Activated B cell treated with CpG ODN at 0.5 μM for 24 hours (primary cell): ENCODE measurements at regions not wholly inside any gene's neighbourhood (a gene's known extent, or its start where the extent isn't known, plus 50 kb on each side); places are given as distances from the start of the nearest gene placed in this dataset.

Source experiments
- ATAC-seq: fragments of 200-7000 bp; cut with Tn5 transposase; one replicate; pipeline ENCODE4 v1.10.0; 2021; ENCODE audit warnings: low read depth, mild to moderate bottlenecking, moderate library complexity
- CTCF ChIA-PET: fragments of 350-600 bp; sonication (Branson Sonifier 250); formaldehyde crosslinking; loops from one replicate; lab custom pipeline; 2021; ENCODE audit warnings: antibody characterized with exemption; lab: Charles Lee
- POLR2A ChIA-PET: fragments of 350-600 bp; sonication (Branson Sonifier 250); formaldehyde crosslinking; loops from one replicate; lab custom pipeline; 2021; ENCODE audit warnings: antibody characterized with exemption; lab: Charles Lee
- DNase-seq: peaks from one replicate; pipeline ENCODE4 v3.0.0; 2022
- H3K27ac Mint-ChIP-seq: one replicate; pipeline ENCODE4 v1.8.0; 2020; ENCODE audit warnings: mixed read lengths
- H3K27me3 Mint-ChIP-seq: one replicate; pipeline ENCODE4 v1.8.0; 2021; ENCODE audit warnings: mixed read lengths
- H3K36me3 Mint-ChIP-seq: one replicate; pipeline ENCODE4 v1.8.0; 2021; ENCODE audit warnings: low read depth, mixed read lengths
- H3K4me1 Mint-ChIP-seq: one replicate; pipeline ENCODE4 v1.8.0; 2021; ENCODE audit warnings: mixed read lengths
- H3K4me3 Mint-ChIP-seq: one replicate; pipeline ENCODE4 v1.8.0; 2020; ENCODE audit warnings: mild to moderate bottlenecking, mixed read lengths
- H3K9me3 Mint-ChIP-seq: one replicate; pipeline ENCODE4 v1.8.0; 2020; ENCODE audit warnings: mixed read lengths
- intact Hi-C: fragments of 100-400 bp; cut with micrococcal nuclease; formaldehyde crosslinking; loops from one replicate; pipeline ENCODE4 v1.15.1; 2024
- TF ChIP-seq, protein P1 (sequence below): fragments of 200-600 bp; IDR thresholded peaks from one replicate; pipeline ENCODE4 v1.8.0; 2022; ENCODE audit warnings: antibody characterized with exemption, mild to moderate bottlenecking

DNA sequence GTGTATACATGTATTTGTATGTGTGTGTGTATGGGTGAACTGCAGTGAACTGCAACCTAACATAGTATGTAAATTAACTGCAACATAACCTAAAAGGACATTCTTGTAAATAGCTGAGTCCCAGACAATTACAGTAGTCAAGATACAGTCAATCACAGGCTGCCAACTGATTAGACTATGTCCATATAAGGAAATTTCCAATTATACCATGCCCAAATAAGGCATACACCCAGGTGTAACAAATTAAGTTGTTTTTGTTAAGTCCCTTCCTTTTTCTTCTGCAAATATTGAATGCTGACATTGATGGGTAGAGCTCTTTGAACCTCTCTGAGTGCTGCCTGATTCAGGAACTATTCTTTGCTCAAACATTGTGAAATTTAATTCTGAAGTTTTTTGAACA, 594.6 kb upstream of the FAM174A start:
- POLR2A ChIA-PET, result no interaction called here
- no peaks in the 10 kb centered on the region for H3K36me3 Mint-ChIP-seq
- no peak overlapping the region for H3K4me3 Mint-ChIP-seq
- H3K9me3 Mint-ChIP-seq, result no peaks in the 10 kb centered on the region
- intact Hi-C loops, result no loop called here
- H3K27ac Mint-ChIP-seq, result no peak overlapping the region
- ATAC-seq (no peak), DNase-seq (no peak)
- no peaks in the 10 kb centered on the region for H3K27me3 Mint-ChIP-seq
- CTCF ChIA-PET, result no interaction called here
- TF ChIP-seq, protein P1, sequence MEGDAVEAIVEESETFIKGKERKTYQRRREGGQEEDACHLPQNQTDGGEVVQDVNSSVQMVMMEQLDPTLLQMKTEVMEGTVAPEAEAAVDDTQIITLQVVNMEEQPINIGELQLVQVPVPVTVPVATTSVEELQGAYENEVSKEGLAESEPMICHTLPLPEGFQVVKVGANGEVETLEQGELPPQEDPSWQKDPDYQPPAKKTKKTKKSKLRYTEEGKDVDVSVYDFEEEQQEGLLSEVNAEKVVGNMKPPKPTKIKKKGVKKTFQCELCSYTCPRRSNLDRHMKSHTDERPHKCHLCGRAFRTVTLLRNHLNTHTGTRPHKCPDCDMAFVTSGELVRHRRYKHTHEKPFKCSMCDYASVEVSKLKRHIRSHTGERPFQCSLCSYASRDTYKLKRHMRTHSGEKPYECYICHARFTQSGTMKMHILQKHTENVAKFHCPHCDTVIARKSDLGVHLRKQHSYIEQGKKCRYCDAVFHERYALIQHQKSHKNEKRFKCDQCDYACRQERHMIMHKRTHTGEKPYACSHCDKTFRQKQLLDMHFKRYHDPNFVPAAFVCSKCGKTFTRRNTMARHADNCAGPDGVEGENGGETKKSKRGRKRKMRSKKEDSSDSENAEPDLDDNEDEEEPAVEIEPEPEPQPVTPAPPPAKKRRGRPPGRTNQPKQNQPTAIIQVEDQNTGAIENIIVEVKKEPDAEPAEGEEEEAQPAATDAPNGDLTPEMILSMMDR, result no peak
- no peaks in the 10 kb centered on the region for H3K4me1 Mint-ChIP-seq

DNA sequence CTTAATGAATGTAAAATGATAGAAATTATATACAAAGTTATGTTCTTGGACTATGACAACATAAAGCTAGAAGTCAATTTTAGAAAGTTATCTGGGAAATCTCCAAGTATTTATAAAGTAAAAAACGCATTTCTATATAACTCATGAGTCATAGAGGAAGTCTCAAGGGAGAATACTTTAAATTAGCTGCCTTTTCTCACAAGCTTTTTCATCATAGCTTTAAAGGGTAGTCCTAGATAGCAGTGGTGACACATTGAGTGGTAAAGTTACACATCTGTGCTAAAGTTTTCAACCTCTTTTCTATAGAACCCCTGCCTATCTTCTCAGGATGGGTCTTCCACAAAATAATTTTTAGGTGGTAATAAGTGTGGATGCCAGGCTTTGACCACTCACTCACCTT, 598.3 kb upstream of the FAM174A start:
- intact Hi-C loops, result no loop called here
- Mint-ChIP-seq H3K27ac (no peak overlapping the region), H3K4me3 (no peak overlapping the region), H3K36me3 (no peaks in the 10 kb centered on the region), H3K27me3 (no peaks in the 10 kb centered on the region), H3K4me1 (no peaks in the 10 kb centered on the region), H3K9me3 (no peaks in the 10 kb centered on the region)
- CTCF ChIA-PET, result no interaction called here
- TF ChIP-seq, protein P1, result no peak
- DNase-seq, result no peak
- ATAC-seq, result no peak
- POLR2A ChIA-PET, result no interaction called here

DNA sequence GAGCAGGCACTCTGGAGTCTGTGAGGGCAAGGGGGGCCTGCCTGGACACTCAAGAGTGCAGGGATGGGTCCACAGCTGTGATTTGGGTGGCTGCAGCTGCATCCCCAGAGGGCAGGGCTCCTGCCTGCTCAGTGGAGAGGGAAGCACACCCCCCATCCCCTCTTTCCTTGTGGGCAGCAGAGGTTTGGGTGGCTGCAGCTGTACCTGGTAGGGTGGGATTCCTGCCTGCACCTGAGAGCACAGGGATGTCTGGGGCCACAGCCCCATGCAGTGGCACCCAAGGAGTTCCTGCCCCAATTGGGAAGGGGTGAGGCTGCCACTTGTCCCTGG, 605.4 kb upstream of the FAM174A start:
- TF ChIP-seq, protein P1, result no peak
- no peak overlapping the region for H3K4me3 Mint-ChIP-seq
- H3K27me3 Mint-ChIP-seq, result no peaks in the 10 kb centered on the region
- ATAC-seq (no peak), DNase-seq (no peak)
- no peaks in the 10 kb centered on the region for H3K9me3 Mint-ChIP-seq
- H3K4me1 Mint-ChIP-seq, result no peaks in the 10 kb centered on the region
- intact Hi-C loops, result no loop called here
- no peaks in the 10 kb centered on the region for H3K36me3 Mint-ChIP-seq
- CTCF ChIA-PET, result no interaction called here
- H3K27ac Mint-ChIP-seq, result no peak overlapping the region
- POLR2A ChIA-PET, result no interaction called here

DNA sequence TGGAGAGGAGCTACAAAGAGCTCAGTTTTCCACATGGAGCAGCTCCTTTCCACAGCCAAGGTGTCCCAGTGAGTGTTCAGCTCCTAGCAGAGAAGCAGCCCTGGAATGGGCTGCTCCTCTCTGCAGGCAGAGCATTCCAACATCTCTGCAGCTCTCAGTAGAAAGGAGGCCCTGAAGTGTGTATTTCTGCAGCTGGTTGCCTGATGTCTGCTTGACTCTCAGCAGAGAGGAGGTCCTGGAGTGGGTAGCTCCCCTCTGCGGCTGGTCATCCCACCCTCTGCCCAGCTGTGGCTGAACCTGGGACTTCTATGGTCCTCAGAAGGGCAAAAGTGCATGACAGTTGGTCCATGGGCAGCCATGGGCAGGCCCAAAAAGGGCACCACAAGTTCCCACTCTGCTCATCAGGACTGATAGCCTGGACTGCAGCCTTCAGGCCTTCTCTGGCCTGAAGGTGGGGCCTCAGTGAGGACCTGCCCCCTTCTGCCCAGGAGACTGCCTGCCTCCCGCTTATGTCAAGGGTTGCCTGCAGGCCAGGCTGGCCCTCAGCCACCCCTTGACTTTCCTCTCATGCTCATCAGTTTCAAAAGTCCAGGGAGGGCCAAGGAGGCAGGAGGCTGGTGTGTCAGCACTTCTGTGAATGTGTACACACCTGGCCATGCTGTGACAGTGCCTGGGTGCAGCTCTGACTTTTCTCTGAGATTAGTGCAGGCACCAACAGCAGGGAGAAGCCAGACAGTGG, 605.9 kb upstream of the FAM174A start:
- TF ChIP-seq, protein P1, result no peak
- ATAC-seq, result no peak
- no peak overlapping the region for H3K27ac Mint-ChIP-seq
- intact Hi-C loops, result no loop called here
- H3K4me3 Mint-ChIP-seq, result no peak overlapping the region
- H3K27me3 Mint-ChIP-seq, result no peaks in the 10 kb centered on the region
- no peaks in the 10 kb centered on the region for H3K36me3 Mint-ChIP-seq
- CTCF ChIA-PET, result no interaction called here
- no peak for DNase-seq
- H3K4me1 Mint-ChIP-seq, result no peaks in the 10 kb centered on the region
- POLR2A ChIA-PET, result no interaction called here
- no peaks in the 10 kb centered on the region for H3K9me3 Mint-ChIP-seq

DNA sequence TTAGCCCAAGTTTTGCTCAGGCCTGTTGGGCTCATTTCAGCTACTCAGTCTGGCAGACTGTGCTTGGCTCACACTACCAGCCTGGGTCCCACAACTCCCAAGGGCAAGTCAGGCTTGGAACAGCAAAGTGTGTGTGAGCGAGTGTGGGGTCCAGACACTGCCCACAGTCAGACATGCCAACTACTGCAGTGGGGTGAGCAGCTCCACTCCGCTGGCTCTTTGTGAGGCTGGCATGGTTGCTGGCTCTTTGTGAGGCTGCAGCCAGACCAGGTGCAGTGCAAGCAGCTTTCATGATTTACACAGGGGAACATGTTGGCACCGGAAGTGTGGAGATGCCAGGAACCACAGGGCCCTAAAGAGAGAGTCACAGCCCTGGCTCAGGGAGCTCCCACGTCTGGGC, 606.7 kb upstream of the FAM174A start:
- no peaks in the 10 kb centered on the region for H3K36me3 Mint-ChIP-seq
- POLR2A ChIA-PET, result no interaction called here

More for the DNA sequence above, 606.7 kb upstream of the FAM174A start:
- CTCF ChIA-PET, result no interaction called here
- ATAC-seq (no peak), DNase-seq (no peak)
- H3K4me1 Mint-ChIP-seq, result no peaks in the 10 kb centered on the region
- TF ChIP-seq, protein P1, result no peak
- intact Hi-C loops, result no loop called here
- no peak overlapping the region for H3K4me3 Mint-ChIP-seq
- H3K9me3 Mint-ChIP-seq, result no peaks in the 10 kb centered on the region
- no peak overlapping the region for H3K27ac Mint-ChIP-seq
- H3K27me3 Mint-ChIP-seq, result no peaks in the 10 kb centered on the region
